ENCODE measurements at regions not wholly inside any gene's neighbourhood (a gene's known extent, or its start where the extent isn't known, plus 50 kb on each side); places are given as distances from the start of the nearest gene placed in this dataset.

DNA sequence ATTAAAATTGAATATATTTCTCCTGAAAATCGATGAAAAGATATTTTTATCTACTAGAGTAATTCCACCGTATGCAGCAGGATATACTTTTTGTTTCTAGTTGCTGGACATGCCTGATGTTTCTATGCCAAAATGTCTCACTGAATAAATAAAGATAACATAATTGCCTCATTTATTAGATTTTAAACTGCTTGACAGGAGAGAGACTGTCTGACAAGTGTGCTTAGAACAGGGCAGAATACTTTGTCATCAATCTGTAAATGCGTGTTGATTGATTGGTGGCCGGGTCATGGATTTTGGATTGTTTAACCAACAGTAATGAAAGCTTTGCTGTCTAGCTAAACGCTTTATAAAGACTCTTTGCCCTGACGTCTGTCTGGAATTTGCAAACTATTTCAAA lies 339.0 kb downstream of the CHRM3 start:
- TF ChIP-seq, protein P1, sequence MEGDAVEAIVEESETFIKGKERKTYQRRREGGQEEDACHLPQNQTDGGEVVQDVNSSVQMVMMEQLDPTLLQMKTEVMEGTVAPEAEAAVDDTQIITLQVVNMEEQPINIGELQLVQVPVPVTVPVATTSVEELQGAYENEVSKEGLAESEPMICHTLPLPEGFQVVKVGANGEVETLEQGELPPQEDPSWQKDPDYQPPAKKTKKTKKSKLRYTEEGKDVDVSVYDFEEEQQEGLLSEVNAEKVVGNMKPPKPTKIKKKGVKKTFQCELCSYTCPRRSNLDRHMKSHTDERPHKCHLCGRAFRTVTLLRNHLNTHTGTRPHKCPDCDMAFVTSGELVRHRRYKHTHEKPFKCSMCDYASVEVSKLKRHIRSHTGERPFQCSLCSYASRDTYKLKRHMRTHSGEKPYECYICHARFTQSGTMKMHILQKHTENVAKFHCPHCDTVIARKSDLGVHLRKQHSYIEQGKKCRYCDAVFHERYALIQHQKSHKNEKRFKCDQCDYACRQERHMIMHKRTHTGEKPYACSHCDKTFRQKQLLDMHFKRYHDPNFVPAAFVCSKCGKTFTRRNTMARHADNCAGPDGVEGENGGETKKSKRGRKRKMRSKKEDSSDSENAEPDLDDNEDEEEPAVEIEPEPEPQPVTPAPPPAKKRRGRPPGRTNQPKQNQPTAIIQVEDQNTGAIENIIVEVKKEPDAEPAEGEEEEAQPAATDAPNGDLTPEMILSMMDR (IDR thresholded peaks at IDR 0.05) = no peak
- TF ChIP-seq POLR2A (IDR thresholded peaks at IDR 0.05) = no peak
- TF ChIP-seq EP300 (IDR thresholded peaks at IDR 0.05) = no peak

All from ovary (tissue), 3 donors.